ENCODE measurements at regions not wholly inside any gene's neighbourhood (a gene's known extent, or its start where the extent isn't known, plus 50 kb on each side); places are given as distances from the start of the nearest gene placed in this dataset.

GRCh38 chr2:16561251-16561650 lies 104.4 kb downstream of the CYRIA start:
- DNase-seq: no peak

DNA sequence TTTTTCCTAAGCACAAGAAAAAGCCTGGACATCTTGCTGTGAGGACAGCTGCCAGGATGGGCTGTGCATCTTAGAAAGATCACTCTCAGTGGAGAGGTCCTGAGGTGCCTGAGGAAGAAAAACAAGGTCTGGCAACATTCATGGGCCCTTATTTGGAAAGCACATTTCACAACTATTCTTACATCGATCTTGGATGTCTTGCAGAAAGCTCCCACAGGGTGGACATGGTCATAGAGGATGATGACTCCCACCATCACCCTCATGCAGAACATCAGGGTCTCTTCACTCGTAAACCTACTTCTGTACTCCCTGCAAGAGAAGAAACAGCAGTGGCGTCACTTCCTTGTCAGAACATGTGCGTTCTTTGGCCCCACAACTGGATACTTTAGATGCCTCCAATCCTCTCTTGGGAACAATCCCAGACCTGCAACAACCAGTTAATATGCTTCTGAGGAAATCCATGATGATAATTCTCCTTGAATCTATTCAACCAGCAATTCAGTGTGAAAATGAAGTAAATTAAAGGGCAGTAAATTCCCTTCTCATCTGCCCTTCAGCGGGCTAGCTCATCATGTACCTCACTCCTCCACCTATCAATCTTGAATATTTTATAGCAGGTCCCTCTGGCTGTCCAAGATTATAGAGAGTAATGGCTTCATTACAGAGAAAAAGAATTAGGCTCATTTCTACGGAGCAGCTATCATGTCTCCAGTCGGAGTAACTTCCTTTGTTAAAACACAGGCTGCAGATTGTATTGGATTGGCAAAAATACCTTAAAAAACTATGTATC lies 106.2 kb downstream of the CYRIA start:
- DNase-seq: no peak

- no peak for DNase-seq
These were observed 111.5 kb downstream of the CYRIA start for GRCh38 chr2:16554060-16554583.

DNA sequence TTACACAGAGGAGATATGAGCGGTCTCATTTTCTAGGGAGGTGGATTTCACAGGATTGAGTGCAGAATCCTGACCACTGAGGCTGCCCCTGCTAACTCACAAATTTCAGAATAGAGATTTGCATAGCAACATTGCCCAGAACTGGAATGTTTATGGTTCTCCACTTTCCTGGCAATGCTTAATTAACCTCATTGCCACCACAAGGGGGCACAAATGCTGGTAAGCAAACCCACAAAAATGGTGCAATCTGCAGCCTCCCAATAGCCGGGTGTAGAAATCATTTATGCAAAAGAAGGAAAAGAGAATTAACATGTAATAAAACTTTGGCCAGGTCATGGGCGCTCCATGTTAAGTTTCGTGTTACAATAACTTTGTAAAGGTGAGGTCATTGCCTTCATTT lies 112.4 kb downstream of the CYRIA start:
- DNase-seq: no peak

- no peak for DNase-seq
These were observed 113.4 kb downstream of the CYRIA start for GRCh38 chr2:16552202-16552601.

DNA sequence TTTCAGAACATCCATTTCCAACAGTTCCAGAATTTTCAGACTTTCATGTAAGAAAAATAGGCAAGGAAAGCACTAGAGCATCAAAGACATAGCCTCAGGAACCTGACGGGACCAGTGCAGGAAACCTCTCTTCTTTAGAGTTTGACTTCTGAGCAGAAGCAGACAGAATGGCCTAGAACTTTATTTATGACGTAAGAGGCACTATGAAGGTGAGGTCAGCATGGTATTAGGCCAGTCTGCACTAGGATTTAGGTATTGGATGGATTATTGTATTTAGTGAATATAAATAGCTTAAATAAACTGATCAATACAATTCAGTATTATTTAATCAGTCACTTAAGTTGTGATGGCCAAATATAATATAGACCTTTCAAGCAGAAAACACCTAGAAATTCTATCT lies 117.6 kb downstream of the CYRIA start:
- no peak for DNase-seq

DNA sequence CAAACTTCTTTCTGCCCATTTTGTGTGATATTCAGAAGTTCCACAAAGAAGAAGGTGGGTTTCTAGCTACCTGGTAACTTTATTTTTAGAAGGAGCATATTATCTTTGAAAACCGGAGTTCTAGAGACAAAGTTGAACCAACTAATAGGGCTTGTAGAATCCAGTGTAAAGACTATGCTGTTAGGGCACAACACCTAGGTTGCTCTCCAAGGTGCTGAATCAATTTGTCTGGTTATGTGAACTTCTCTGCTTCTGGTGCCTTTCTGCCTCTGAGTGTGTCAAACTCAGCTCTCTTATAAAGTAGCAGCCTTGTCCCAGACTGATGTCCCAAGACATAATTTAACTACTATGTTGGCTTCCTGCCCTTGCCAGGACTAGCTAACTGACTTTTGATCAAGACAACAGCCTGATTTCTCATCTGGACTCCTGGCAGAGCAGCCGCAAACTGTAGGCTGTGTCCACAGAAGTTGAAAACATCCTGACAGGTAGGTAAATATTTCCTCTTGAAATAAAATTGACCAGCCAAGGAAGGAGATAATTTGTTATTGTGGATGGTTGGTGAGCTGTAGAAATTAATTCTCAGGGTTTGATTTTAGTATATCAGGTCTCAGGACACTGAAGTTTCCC lies 119.4 kb downstream of the CYRIA start:
- DNase-seq: peak; percentile 8

GRCh38 chr2:16538707-16539106 lies 126.9 kb downstream of the CYRIA start:
- no peak for DNase-seq

DNA sequence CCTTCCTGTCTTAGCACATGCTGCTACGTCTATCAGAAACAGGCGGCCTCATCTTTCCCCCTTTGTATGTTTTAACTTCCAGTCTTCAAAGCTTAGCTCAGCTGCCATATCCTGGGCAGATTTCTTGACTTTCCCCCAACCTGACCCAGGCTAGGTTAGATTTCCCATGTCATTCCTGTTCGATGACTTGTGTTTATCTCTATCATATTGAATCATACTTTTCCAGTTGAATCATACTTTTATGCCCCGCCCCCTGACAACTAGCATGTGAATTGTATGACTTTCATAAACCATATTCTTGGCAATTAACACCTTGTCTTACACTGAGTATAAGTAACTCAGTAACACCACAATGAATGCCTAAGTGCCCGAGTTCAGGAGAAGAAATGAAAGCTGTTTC lies 128.3 kb downstream of the CYRIA start:
- DNase-seq: no peak

DNA sequence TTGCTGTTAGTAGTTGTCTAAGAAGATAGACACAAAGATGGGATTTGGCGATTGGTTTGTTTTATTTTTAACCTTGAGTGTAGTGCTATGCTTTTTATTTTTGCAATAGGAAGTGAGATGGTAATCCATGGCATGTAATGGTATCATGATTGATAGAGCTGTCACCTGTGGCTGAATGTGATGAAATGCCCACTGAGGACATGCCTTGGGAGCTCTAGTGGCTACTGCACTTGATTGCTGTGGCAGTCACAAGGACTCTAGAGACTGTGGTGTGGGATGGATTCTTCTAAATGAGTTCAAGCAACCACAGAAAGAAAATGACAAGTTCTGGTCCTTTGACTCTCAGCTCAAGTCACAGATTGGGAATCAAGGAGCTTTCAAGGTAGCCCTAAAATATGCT lies 139.4 kb downstream of the CYRIA start:
- DNase-seq: no peak

GRCh38 chr2:16525265-16525887 lies 140.3 kb downstream of the CYRIA start:
- peak; percentile 32 for DNase-seq

- DNase-seq: no peak
These were observed 141.9 kb downstream of the CYRIA start for GRCh38 chr2:16523711-16524110.

- DNase-seq: no peak
These were observed 143.4 kb downstream of the CYRIA start for GRCh38 chr2:16522031-16522831.

DNA sequence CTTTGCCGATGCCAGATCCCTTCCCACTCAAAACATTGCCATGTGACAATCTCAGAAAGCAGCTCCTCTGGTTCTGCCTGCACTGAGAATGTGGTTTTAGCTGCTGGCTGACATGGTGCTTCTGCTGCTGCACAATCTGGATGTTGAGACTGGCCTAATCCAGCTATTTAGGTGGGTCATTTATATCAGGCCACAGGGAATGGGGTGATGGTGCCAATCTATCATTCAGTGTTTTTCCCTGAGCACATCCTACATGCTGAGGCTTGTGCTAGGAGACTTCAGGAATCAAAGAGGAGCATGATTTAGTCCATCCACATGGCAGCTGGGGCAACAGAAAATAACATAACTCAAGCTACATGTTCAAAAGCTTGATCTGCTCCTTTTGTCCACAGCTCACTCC lies 144.7 kb downstream of the CYRIA start:
- DNase-seq: no peak

DNA sequence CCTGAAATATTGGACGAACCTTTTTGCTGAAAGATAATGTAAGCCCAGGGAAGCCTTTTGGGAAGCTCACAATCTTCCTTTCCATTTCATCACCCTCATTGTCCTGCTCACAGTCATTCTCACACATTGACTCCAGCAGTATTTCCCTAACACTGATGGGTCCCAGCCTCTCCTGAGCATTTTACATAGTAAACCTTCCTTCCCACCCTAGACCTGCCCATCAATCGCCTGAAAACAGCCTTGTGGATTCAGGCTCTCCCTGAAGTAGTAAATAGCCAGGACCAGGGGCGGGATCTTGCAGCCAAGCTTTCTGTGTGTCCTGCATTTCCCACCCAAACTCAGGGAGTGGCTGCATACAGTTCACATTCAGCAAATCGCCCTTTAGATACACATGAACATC lies 149.9 kb downstream of the CYRIA start:
- DNase-seq: no peak

- no peak for DNase-seq
These were observed 152.0 kb downstream of the CYRIA start for GRCh38 chr2:16513626-16514025.

- no peak for DNase-seq
These were observed 154.6 kb downstream of the CYRIA start for GRCh38 chr2:16511041-16511440.

DNA sequence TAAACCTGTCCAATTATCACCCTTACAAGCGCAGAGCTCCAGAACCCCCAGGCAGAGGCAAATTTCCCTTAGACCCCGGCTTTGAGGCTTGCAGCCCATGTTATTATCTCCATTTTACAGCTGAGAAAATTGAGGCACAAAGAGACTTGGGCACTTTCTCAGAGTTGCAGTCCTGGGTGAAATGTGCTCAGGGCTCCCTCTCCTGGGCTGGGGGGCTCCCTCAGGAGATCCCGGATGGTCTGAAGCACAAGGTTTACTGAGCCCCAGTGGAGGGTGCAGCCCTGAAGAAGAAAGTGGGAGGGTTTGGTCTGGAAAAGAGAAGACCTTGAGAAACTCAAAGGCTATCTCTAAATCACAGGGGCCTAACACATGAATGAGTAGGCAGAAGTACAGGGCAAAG lies 156.6 kb downstream of the CYRIA start:
- no peak for DNase-seq

DNA sequence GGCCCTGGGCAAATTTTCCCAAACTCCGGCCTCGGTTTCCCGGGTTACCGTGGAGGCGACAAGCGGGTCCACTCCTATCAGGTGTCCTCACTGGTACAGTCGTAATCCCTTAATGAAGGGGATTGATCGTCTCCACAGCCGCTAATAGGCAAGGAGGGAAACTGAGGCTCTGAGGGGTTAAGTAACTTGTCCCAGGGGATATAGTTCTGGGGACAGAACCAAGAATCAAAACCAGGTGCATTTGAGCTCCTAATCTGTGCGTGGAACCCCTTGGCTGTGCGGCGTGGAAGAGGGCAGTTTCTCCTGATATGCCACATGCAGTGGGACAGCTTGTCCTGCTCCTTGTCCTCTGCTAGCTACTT lies 157.2 kb downstream of the CYRIA start:
- no peak for DNase-seq

DNA sequence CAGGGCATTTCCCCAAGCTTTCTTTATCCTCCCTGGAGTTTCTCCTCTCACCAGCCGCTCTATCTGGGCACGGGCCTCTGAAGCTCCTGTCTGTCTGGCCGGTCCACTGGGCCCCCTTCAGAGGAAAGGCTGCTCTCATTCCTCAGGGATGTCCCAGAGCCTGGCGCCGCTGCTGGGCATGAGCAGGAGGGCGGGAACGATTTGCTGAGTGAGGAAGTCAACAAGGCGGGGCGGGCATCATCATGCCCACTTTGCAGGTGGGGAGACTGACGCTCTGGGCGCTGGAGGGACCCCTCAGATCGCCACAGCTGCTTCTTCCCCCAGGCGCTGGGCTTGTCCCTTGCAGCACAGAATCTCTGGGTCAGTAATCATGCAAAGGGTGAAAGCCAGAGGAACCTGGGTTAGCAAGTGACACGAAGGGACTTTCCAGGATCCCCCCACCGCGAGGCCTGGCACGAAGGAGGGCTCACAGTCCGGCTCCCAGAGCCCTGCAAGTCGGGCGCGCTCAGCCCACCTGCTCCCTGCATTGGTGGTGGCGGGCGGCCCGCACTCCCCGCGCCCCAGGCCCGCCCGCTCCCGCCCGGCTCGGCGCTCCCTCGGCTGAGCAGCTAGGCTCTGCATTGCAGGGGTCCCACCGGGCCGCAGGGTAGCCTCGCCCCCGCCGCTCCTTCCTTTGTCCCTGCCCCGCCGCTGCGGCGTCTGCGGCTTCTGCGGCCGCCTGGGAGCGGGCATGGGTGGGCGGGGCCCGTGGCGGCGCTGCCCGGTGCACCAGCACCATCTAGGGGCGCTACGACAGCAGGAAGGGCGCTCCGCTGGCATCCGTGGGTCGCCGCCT lies 157.8 kb downstream of the CYRIA start:
- DNase-seq: no peak

DNA sequence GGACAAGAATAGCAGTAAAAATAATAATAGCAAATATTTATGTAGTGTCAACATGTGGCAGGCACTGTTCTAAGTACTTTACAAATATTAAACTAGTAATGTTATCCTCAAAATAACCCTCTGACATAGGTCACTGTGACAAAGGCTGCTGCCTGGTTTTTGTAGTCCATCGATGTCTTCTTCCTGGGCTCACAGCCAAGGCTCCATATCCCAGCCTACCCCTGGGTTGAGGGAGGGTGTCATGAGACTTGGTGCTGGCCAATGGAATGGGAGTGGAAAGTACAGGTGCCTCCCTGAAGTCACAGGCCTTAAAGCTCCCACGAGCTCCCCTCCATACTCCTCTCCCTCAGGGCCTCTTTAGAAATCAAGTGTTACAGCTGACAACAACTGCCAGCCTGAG lies 159.3 kb downstream of the CYRIA start:
- DNase-seq: no peak

Data from NCI-H1048 (cell line).